ENCODE measurements at regions not wholly inside any gene's neighbourhood (a gene's known extent, or its start where the extent isn't known, plus 50 kb on each side); places are given as distances from the start of the nearest gene placed in this dataset.

- no peak for TF ChIP-seq CTCF (IDR thresholded peaks at IDR 0.05)
- no peak for TF ChIP-seq POLR2A (IDR thresholded peaks at IDR 0.05)
These were observed 217.0 kb downstream of the PDCD6IP start for GRCh38 chr3:34015204-34016142.
